Suppressor macrophage treated with lipopolysaccharide for 1 hour (primary cell): ENCODE measurements at regions not wholly inside any gene's neighbourhood (a gene's known extent, or its start where the extent isn't known, plus 50 kb on each side); places are given as distances from the start of the nearest gene placed in this dataset.
A peak's percentile ranks its signal among the peaks of the same experiment; 100 is the strongest.

Experiments
- DNase-seq, 3 donors: peaks; one replicate each; pipeline ENCODE4 v3.0.0-alpha.2; 2020 to 2022

DNA sequence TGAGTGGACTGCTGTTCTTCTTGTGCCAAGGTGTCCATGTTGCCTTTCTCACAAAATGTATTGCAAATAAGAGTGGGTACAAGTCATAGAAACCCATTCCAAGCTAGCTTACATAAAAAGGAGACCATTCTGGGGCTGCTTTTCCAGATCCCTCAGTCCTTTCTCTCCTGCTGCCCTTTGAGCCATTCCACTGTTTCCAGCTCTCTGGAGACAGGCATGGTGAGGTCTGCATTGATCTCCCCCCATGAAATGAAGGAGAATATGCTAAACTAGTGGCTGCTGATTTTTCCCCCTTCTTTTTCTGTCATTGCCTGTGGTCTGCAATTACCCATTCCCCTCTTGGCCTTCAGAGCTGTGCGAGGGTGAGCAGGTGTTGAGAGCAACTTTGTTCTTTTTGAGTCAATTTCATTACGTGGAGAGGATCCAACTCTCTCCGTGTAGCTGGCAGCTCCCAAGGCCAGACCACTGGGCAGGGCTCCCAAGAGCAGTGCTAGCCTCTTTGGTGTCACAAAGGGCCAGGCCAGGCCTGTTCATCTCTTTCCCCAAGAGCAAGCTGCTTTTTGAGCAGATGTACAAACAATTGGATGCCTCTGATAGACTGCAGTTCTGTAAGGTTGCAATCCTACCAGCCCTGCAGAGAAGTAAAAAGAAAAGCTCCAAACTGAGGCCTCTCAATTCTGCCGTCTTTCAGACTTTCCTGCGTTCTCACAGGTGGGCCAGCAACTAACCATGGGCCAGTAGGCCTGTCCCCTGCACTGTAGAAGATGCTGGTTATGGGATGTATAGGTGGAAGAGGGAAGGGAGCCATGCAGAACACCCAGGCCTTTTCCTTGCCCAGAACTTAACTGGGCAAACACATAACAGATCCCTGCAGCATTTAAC, 96.1 kb upstream of the ARMC2 start:
- DNase-seq, result no peak

DNA sequence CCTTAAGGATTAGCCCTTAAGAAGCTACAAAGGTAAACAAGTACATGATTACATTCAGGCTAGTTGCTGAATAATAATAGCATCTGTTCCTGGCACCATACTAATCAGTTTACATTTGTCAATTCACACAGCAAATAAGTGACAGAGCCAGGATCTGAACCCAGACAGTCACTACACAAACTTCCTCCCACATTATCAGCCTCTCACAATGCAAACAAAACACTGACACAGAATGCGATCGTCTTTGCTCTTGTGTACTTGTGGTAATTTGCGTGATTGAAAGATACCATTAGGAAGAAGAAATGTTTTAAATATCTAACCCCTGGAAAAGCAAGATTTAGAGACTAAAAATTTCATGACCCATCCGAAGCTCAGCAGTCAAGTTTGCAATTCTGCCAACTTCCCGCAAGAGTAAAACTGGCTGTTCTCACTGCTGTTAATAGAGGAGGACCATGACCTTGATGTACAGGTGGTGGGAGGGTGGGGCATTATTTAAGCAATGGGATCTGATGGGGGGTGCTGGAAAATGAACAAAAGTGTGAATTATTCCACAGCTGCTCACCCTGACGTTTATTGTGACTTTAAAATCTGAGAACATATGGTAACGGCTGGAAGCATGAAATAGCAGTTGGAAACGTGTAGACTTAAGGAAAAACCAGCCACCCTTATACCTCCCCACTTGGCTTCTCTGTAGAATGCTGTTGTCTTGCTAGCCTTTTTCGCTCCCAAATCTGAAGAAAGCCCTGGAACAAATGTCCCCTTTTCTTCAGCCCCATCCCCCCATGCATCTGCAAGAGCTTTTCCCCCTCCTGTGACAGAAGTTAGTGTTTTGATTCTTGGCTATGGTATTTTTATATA, 95.3 kb upstream of the ARMC2 start:
- no peak for DNase-seq

DNA sequence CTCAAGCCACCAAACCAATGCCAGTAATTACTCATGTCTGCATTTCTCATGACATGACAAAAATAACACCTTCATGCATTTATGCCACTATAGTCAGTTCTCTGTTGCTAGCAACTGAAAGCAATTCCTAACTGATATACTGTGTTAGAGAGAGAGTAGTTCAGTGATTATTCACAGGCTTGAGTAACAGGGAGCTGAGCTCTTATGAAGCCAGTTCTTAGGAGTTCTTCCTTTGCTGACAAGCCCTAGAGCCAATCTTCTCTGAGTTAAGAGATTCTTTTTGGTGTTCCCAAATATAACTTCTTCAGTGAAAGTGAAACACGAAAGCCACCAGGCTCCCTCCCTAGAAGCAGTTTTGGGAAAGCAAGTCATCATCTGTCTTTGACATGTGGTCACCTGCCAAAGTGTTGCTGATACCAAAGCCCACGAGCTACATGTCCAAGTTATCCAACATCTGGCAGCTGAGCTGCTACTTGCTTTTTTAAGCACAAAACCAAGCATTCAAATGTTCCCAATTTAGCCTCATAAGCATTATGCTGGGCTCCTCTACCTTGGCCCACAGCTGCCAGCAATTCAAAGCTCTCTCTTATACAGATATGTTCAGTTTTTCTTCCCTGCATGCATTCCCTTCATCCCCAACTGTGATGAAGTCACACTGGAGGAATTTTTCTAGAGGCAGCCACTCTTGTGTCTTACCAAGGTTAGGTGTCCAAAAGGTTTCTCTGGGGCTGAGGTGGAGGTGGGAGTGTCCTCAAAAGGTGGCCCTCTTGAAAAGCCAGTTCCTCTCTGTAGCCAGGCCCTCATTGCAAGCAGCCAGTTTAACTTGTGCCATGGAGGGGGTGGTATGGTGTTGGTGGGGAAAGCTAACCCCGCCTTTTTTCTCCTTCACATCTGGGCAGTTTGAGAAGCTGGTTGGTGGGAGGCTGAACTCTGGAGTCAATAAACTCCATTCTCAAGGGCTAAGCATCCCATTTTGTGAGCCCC, 92.7 kb upstream of the ARMC2 start:
- peak in 1 of 3 donors; percentile 29 for DNase-seq

DNA sequence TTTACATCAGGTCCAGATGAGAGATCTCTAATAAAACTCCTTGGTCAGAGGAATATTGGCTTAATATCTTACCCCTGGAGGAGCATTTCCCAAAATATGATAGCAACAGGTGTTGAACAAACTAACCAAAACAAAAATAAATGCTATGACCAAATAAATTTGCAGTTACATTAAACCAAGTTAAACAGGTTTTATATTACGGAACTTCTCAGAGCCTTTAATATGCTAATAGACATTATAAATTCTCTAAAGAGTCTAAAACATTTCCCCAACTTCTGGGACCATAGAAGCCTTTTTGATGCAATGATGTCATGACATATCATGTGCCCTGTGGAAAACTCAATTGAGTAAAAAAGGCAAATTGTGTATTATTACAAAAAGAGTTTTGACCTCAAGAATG, 90.9 kb upstream of the ARMC2 start:
- DNase-seq, result no peak

GRCh38 chr6:108758884-108759283, 89.3 kb upstream of the ARMC2 start:
- no peak for DNase-seq

- DNase-seq, result peak in 2 of 3 donors; percentile 42 to 50
Observed at GRCh38 chr6:108760126-108761050, 87.8 kb upstream of the ARMC2 start.

- peak; percentile 34 to 66 (median 59) for DNase-seq
Observed at GRCh38 chr6:108762394-108762793, 85.8 kb upstream of the ARMC2 start.

DNA sequence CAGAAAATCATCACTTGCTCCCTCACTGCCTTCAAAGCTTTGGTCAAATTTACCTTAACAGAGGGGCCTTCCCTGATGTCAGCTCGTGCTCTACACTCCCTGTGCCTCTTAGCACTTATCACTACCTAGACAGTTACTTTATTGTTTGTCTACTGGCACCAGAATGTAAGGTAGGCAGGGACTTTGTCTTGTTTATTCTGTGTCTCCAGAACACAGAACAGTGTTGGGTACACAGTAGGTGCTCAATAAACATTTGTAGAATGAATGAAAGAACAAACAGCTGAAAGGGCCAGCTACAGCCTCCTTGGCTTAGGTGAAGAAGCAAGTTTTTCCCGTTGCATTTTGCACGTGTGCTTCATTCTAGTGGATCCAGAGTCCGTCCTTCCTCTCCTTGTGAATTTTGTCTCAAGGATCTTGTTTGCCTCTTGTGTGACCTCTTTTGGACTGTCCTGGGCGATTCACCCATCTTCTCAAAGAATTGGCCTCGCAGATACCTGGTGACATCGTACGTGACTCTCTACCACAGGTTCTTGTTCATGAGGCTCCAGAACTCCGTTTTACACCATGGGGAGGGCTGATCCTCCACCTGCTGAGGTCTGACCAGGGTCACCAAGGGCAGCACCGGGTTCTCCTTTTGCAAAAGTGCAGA, 84.2 kb upstream of the ARMC2 start:
- no peak for DNase-seq

GRCh38 chr6:108764580-108764950, 83.7 kb upstream of the ARMC2 start:
- DNase-seq, result no peak

DNA sequence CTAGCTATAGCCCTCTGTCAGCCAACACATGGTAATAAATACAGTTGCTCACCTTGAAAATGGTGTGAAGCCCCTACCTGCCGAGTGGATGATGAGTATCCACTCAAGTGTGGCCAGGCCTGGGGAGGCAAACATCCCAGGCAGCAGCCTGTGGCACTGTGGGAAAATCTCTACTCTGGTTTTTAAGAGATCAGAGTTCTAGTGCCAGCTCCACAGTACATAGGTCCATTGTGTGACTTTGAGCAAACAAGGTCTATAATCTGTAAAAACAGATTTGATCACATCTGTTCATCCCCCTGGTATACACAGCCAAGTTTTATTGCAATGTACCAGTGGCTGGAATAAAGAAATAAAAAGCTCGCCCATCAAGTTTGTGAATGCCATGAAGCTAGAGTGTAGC, 82.7 kb upstream of the ARMC2 start:
- no peak for DNase-seq

DNA sequence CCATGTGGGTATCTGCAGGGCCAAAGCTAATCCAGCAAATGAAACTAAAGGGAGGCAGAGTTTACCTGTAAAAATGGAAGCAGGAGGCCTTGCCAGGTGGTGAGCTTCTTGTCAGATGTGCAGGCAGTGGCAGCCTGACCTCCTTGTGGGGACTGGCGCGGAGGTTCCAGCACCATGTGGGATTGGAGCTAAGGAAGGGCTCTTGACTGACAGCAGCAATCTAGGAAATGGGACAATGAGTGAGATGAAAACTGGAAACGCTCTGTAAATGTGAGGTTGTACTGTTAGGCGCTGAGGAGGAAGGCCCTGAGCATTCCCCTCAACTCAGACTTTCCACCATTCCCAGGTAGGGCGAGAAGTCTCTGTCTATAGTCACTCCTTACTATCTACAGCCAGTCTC, 81.8 kb upstream of the ARMC2 start:
- DNase-seq, result no peak

GRCh38 chr6:108766886-108767285, 81.3 kb upstream of the ARMC2 start:
- DNase-seq, result no peak

DNA sequence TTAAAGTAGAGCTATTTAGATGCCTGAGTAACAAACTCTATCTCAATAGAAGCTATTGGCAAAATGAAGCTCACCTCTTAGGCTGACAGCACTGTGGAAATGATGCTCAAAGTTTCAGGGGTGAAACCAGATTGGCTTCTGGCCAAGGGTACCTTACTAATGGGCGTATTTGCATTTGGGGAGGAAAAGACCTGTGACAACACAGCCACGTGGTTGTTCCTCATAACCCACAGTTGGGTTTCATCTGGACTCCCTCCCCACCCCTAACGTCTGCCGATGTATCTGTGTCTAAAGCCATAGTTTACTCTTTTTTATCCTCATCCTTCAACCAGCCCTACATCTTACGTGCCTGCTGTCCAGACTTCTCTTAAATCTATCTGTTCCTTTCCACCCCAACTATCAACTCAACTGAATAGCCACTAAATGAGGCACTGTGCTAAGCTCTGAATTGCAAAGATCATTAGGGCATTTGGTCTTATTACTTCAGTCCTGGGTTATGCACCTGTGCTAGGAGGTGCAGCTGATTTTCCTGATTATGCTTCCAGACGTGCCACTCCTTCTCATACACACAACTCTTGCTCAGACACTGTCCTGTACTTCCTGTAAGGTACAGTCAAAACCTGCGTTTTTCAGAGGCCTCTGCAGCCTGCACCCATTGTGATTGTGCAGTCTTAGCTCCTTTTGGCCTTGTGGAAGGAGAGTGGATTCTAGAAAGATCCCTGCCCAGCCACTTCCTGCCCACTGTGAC, 80.6 kb upstream of the ARMC2 start:
- DNase-seq, result no peak

GRCh38 chr6:108768166-108768555, 80.1 kb upstream of the ARMC2 start:
- DNase-seq, result no peak

- no peak for DNase-seq
Observed at GRCh38 chr6:108768792-108769524, 79.3 kb upstream of the ARMC2 start.

DNA sequence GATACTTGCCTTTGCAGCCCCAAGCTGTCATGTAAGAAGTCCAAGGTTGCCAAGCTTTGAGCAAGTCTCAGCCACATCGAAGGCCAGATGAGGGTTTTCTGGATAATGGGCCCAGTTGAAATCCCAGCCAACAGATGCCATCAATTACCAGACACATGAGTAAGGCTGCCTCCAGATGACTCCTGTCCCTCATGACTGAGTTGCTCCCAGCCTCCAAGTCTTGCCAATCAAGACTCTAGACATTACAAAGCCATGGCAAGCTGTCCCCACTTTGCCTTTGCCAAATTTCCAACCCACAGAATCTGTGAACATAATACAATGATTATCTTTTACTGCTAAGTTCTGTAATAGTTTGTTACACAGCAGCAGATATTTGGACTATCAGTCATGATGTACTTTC, 76.8 kb upstream of the ARMC2 start:
- no peak for DNase-seq

GRCh38 chr6:108774555-108774954, 73.7 kb upstream of the ARMC2 start:
- DNase-seq, result no peak

DNA sequence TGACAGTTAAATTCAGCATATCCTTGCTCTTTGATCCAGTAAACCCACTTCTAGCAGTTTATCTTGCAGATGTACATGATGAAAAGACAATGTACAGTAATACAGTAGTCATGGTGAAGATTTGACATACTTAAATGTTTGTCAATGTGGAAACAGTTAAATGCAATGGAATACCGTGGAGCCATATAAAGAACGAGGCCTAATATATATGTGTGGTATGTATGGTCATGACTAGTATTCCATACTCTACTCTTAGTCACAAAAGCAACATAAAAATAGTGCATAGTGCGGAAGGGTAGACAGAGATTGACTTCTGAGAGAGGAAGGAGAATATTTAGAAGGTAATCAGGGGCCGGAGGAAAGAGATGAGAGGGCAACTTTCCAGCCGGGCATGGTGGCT, 70.7 kb upstream of the ARMC2 start:
- no peak for DNase-seq

GRCh38 chr6:108778421-108779186, 69.6 kb upstream of the ARMC2 start:
- no peak for DNase-seq
